AG09309 (cell line): ENCODE measurements at regions not wholly inside any gene's neighbourhood (a gene's known extent, or its start where the extent isn't known, plus 50 kb on each side); places are given as distances from the start of the nearest gene placed in this dataset.

Experiments used
- DNase-seq: peaks from one replicate; pipeline ENCODE4 v3.0.0-alpha.2; 2010; ENCODE audit warnings: low read depth
- H3K4me3 ChIP-seq: 2 replicates; pipeline ENCODE4 v1.5.1; 2011; ENCODE audit warnings: mild to moderate bottlenecking, low read depth, low read length, moderate library complexity; ENCODE audit not compliant: control insufficient read depth
- CTCF ChIP-seq: IDR thresholded peaks from 2 replicates; pipeline ENCODE4 v1.5.1; 2011; ENCODE audit warnings: mild to moderate bottlenecking, low read depth, low read length, inconsistent platforms; ENCODE audit not compliant: insufficient read depth, control insufficient read depth; ENCODE audit errors: missing control alignments

GRCh38 chr20:52399352-52399751 is 207.8 kb upstream of the ZFP64 start:
- no peak for DNase-seq
- TF ChIP-seq CTCF, result no peak

GRCh38 chr20:52389606-52390005 is 198.0 kb upstream of the ZFP64 start:
- DNase-seq, result no peak
- no peak overlapping the region for H3K4me3 ChIP-seq
- no peak for TF ChIP-seq CTCF

More at GRCh38 chr20:52399352-52399751, 207.8 kb upstream of the ZFP64 start:
- no peak overlapping the region for H3K4me3 ChIP-seq

GRCh38 chr20:52383995-52384621 is 192.5 kb upstream of the ZFP64 start:
- H3K4me3 ChIP-seq, result no peak overlapping the region
- no peak for TF ChIP-seq CTCF
- DNase-seq, result no peak

- no peak for TF ChIP-seq CTCF
- no peak for DNase-seq
- H3K4me3 ChIP-seq, result no peak overlapping the region
Measured at GRCh38 chr20:52382933-52383332, 191.4 kb upstream of the ZFP64 start.

- TF ChIP-seq CTCF, result peak; percentile 88
Measured at GRCh38 chr20:52379723-52380336, 188.3 kb upstream of the ZFP64 start.

GRCh38 chr20:52372169-52372568 is 180.6 kb upstream of the ZFP64 start:
- H3K4me3 ChIP-seq, result no peak overlapping the region
- no peak for DNase-seq
- no peak for TF ChIP-seq CTCF

More at GRCh38 chr20:52379723-52380336, 188.3 kb upstream of the ZFP64 start:
- no peak overlapping the region for H3K4me3 ChIP-seq
- DNase-seq, result no peak
